GM18868 (cell line): ENCODE measurements at regions not wholly inside any gene's neighbourhood (a gene's known extent, or its start where the extent isn't known, plus 50 kb on each side); places are given as distances from the start of the nearest gene placed in this dataset.
"Not testable (repeated sequence)": the region's sequence is repeated elsewhere in the genome, so short reads cannot be mapped to it uniquely, and the experiment has no call there.

ENCODE experiments used
- ATAC-seq: cut with Tn5 transposase; IDR thresholded peaks from one replicate; pipeline ENCODE4 v1.9.1; 2021; ENCODE audit warnings: mild to moderate bottlenecking, moderate library complexity; ENCODE audit not compliant: unreplicated experiment

GRCh38 chr16:59385491-59385890 lies 651.4 kb upstream of the GOT2 start:
- no peak for ATAC-seq

GRCh38 chr16:59373632-59374031 lies 639.5 kb upstream of the GOT2 start:
- ATAC-seq, result no peak

DNA sequence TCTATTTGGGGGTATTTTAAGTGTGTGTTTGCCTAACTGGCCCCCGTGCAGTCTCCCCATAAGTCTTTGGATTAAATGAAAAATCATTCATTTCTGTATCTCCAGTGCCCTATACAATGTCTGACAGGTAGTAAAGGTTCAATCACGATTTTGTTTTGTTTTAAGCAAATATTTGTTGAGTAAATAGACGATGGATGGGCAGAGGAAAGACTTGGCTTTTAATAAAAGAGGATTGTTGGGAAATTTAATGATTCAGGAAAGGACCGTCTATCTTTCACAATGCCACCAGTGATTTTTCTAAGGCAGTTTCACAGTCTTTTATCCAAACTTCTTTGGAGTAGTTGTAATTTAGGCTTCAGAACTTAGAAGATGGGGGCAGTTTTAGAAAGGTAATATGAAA lies 636.6 kb upstream of the GOT2 start:
- no peak for ATAC-seq

DNA sequence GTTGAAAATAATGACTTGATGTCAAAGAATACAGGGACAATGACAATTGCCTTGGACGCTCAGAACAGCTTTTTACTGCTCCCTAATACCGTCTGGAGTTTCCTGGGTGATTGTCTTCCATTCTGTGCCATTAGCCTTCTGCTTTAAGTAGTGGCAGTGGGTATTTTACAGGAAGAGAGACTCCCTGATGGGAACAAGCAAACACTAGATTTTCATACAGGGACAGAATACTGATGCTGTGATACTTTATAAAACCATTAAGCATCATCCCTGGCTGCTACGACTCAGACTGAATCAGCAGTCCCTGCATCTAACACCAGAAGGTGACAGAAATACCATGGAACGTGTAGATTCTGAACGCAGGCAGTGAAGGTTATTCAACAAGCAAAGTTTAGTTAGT lies 635.4 kb upstream of the GOT2 start:
- no peak for ATAC-seq

- ATAC-seq, result no peak
Measured at GRCh38 chr16:59368586-59368985, 634.5 kb upstream of the GOT2 start.

GRCh38 chr16:59356709-59357108 lies 622.6 kb upstream of the GOT2 start:
- ATAC-seq, result no peak

GRCh38 chr16:59356144-59356543 lies 622.0 kb upstream of the GOT2 start:
- ATAC-seq, result no peak

DNA sequence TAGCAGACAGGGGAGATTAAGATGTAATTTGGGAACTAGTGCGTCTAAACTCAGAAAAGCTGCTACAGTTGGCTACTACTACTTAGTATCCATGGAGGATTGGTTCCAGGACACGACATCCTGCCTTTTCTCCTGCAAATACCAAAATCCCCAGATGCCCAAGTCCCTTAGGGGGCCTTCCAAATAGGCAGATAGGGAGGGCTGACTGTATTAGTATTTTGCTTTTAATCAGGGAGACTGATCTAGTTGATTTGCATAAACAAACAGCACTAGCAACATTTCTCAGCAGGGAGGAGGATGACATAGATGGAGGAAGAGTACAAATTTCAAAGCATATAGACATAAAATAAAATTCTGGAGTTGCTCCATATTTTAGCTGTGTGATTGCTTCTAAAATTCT lies 621.6 kb upstream of the GOT2 start:
- no peak for ATAC-seq

GRCh38 chr16:59351305-59351903 lies 617.3 kb upstream of the GOT2 start:
- no peak for ATAC-seq

DNA sequence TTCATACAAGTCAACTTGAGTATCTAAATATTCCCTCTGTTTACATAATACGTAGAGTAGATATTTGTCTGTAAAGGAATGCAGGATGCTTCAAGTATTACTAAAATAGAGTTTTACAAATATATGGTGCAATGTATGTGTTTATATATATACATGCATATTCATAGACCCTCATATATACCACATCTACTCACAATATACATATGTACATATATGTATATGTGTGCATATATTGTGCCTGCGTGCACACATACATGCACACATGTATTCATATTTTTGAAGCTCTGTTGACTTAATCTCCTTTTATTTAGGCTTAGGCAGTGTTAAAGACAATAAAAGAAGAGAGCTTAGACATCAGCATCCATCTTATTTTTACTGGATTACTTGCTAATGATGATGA lies 616.6 kb upstream of the GOT2 start:
- no peak for ATAC-seq

- no peak for ATAC-seq
Measured at GRCh38 chr16:59342669-59343068, 608.6 kb upstream of the GOT2 start.

DNA sequence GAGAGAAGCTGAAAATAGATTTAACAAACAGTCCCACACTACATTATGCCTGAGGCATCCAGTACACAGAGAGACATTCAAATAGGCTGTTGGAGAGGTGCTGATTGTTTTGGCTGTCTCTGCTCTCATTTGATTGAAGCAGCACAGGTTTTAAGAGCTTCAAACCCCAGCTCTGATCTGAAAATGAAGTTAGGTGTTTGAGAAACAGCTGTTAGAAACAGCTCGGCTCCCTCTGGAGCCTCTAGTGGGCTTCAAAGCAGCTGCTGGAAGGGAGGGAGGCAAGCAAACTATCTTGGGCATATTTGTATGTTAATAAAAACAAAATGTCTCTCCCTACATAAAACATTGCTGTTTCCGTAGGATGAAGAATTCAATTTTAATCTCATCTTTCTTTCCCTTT lies 607.3 kb upstream of the GOT2 start:
- ATAC-seq, result no peak

DNA sequence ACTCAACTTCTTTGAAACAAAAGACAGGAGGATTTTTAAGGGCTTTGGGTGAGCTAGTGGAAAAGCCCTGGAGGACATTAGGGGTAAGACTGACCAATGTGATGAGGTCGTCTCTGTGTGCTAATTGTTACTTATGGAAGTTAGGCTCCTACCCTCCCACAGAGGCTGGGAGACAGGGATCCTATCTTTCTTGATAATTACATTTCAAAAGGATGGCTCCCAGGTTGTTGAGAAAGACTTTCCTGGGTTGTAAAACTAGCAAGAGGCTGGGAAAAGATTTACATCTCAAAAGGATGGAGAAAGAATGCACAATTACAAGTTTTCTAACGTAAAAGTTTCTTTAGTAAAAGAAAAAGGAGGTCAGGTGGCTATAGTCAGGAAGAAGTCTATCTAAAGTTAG lies 605.8 kb upstream of the GOT2 start:
- ATAC-seq, result no peak

DNA sequence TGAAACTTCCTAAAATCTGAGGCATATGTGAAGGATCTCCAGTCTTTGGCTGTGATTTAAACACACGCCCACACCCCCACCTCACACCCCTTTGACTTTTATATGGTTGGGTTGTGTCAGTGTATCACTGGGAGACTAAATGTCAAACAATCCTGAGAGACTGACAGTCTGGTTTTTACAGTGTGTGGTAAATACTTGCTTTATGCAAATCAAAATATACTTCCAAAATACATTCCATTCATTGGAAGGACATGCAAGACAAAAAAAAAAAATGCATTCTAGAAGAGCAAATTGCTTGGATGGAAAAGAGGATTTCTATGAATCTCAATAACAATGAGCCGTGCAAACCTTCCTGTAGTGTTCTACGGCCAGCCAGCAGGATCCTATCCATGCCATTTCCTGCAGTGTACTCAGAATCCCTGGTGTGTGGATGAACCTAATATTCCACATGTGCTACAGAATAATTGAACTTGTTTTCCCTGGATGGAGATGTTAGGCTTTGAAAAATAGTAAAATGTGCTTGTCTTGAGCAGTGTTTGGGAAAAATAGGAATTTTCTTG lies 602.1 kb upstream of the GOT2 start:
- ATAC-seq, result no peak

- not testable (repeated sequence) for ATAC-seq
Measured at GRCh38 chr16:59331708-59332107, 597.6 kb upstream of the GOT2 start.

GRCh38 chr16:59330019-59330670 lies 596.0 kb upstream of the GOT2 start:
- ATAC-seq, result no peak

- ATAC-seq, result no peak
Measured at GRCh38 chr16:59328961-59329360, 594.8 kb upstream of the GOT2 start.

GRCh38 chr16:59327894-59328293 lies 593.8 kb upstream of the GOT2 start:
- ATAC-seq, result no peak

GRCh38 chr16:59326955-59327354 lies 592.8 kb upstream of the GOT2 start:
- ATAC-seq, result no peak

GRCh38 chr16:59324462-59324861 lies 590.3 kb upstream of the GOT2 start:
- ATAC-seq, result no peak

DNA sequence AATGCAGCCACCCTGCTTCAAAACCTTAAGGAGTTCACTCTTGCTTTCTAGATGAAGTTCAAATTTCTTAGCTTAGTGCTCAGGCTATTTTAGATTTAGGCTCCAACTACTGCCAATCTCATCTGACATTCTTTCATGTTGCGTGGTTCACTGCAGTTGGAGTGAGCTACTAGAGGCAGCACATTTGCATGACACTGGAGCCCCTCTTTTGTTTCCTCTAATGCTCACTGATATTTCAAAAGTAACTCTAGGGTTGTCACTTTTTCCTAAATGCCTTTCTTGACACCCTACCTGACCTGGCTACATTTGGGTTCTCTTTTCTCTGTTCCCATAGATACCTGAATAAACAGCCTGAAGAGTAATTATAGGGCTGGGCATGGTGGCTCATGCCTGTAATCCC lies 586.5 kb upstream of the GOT2 start:
- ATAC-seq, result no peak

DNA sequence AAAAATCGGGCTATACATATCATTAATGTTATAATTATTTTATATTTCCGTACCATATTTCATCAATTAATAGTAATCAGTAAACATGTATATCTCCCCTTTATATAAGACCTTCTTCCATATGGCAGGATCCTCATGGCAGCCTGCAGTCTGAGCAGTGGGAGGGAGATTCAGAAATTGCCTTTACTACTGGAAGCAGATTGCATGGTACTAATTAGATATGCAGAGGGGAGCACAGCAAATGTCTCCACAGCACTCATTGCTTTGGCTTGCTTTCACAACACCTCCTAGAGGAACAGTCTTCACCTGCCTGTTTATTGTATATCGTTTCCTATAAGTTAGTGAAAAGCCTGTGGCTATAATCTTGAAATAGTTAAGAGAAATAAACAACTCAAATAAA lies 585.8 kb upstream of the GOT2 start:
- ATAC-seq, result no peak

DNA sequence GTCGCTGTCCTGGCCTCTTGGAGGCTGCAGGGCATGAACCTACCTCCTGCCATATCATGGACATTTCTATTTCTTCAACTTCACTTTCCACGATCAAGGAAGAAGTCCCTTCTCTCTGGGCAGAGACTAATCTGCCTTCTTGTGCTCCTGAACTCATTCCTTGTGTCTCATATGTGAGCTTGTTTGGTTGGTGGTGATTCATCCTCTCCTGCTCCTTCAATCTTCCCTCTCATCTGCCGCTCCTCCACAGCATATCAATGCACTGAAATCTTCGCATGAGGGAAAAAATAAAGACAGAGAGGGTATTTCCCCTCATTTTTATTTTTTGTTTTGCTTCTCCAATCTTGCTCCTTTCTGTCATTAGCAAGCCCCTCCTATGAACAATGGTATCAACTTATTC lies 571.7 kb upstream of the GOT2 start:
- no peak for ATAC-seq
